ENCODE measurements at regions not wholly inside any gene's neighbourhood (a gene's known extent, or its start where the extent isn't known, plus 50 kb on each side); places are given as distances from the start of the nearest gene placed in this dataset.

- Histone ChIP-seq H3K4me1 (ENCODE audit: control insufficient read depth in 1 of 2, insufficient read depth in 2 of 2, low read length in 2 of 2) (no peaks in the 10 kb centered on the region), H2BK120ac (ENCODE audit: insufficient read depth, low read length, poor library complexity) (no peak overlapping the region), H3K14ac (ENCODE audit: low read length) (no peak overlapping the region), H3K9ac (ENCODE audit: low read length) (no peak overlapping the region), H3K18ac (ENCODE audit: low read length) (no peak overlapping the region), H3K4me2 (ENCODE audit: low read length) (no peak overlapping the region), H3K79me2 (ENCODE audit: control insufficient read depth, insufficient read depth, low read length, poor library complexity) (no peaks in the 10 kb centered on the region), H2AK5ac (ENCODE audit: low read length) (no peak overlapping the region), H4K8ac (ENCODE audit: low read depth, low read length) (no peak overlapping the region), H3K27me3 (ENCODE audit: insufficient read depth, low read length) (no peaks in the 10 kb centered on the region), H3K36me3 (ENCODE audit: control insufficient read depth in 1 of 2, insufficient read depth in 2 of 2, low read length in 2 of 2) (no peaks in the 10 kb centered on the region), H3K9me3 (ENCODE audit: insufficient read depth, low read depth, low read length) (no peaks in the 10 kb centered on the region), H2AFZ (ENCODE audit: insufficient read depth, low read length, poor library complexity) (no peak overlapping the region), H3K27ac (ENCODE audit: low read depth, low read length) (no peak overlapping the region), H4K12ac (ENCODE audit: low read depth, low read length) (no peak overlapping the region), H3K4me3 (ENCODE audit: low read depth, low read length) (no peak overlapping the region), H2BK12ac (ENCODE audit: low read length) (no peak overlapping the region), H2BK5ac (ENCODE audit: low read depth, low read length, poor library complexity) (no peak overlapping the region), H3K79me1 (ENCODE audit: low read length) (no peaks in the 10 kb centered on the region), H3K4ac (ENCODE audit: low read depth, low read length) (no peak overlapping the region), H3K23ac (ENCODE audit: low read length) (no peak overlapping the region), H4K91ac (ENCODE audit: low read depth, low read length) (no peak overlapping the region)
- DNase-seq: no peak
- no CpG with 5 or more reads among the region's 2 CpGs for WGBS (ENCODE audit: extremely low coverage, insufficient coverage, insufficient read length)
Measured at GRCh38 chr3:933326-933725, 159.5 kb upstream of the CNTN6 start.

GRCh38 chr3:944786-945185 lies 148.0 kb upstream of the CNTN6 start:
- H2AK5ac ChIP-seq (ENCODE audit: low read length): no peak overlapping the region
- no peak overlapping the region for H4K91ac ChIP-seq (ENCODE audit: low read depth, low read length)
- H3K27ac ChIP-seq (ENCODE audit: low read depth, low read length): no peak overlapping the region
- no peaks in the 10 kb centered on the region for H3K27me3 ChIP-seq (ENCODE audit: insufficient read depth, low read length)
- no peak overlapping the region for H3K23ac ChIP-seq (ENCODE audit: low read length)
- no peak overlapping the region for H3K14ac ChIP-seq (ENCODE audit: low read length)
- no peak overlapping the region for H2BK120ac ChIP-seq (ENCODE audit: insufficient read depth, low read length, poor library complexity)
- H3K4me1 ChIP-seq (ENCODE audit: control insufficient read depth in 1 of 2, insufficient read depth in 2 of 2, low read length in 2 of 2): no peaks in the 10 kb centered on the region
- no peaks in the 10 kb centered on the region for H3K79me2 ChIP-seq (ENCODE audit: control insufficient read depth, insufficient read depth, low read length, poor library complexity)
- H3K4me3 ChIP-seq (ENCODE audit: low read depth, low read length): no peak overlapping the region
- H2BK12ac ChIP-seq (ENCODE audit: low read length): no peak overlapping the region
- no peak overlapping the region for H4K12ac ChIP-seq (ENCODE audit: low read depth, low read length)
- H3K18ac ChIP-seq (ENCODE audit: low read length): no peak overlapping the region
- no peaks in the 10 kb centered on the region for H3K36me3 ChIP-seq (ENCODE audit: control insufficient read depth in 1 of 2, insufficient read depth in 2 of 2, low read length in 2 of 2)
- no peak overlapping the region for H2AFZ ChIP-seq (ENCODE audit: insufficient read depth, low read length, poor library complexity)
- no peak overlapping the region for H3K4me2 ChIP-seq (ENCODE audit: low read length)
- H2BK5ac ChIP-seq (ENCODE audit: low read depth, low read length, poor library complexity): no peak overlapping the region
- no peak overlapping the region for H4K8ac ChIP-seq (ENCODE audit: low read depth, low read length)
- no peak overlapping the region for H3K9ac ChIP-seq (ENCODE audit: low read length)
- no peak overlapping the region for H3K4ac ChIP-seq (ENCODE audit: low read depth, low read length)
- DNase-seq: no peak
- H3K9me3 ChIP-seq (ENCODE audit: insufficient read depth, low read depth, low read length): no peaks in the 10 kb centered on the region
- no peaks in the 10 kb centered on the region for H3K79me1 ChIP-seq (ENCODE audit: low read length)
- WGBS (ENCODE audit: extremely low coverage, insufficient coverage, insufficient read length): no CpG with 5 or more reads among the region's 1 CpG

GRCh38 chr3:945738-946137 lies 147.1 kb upstream of the CNTN6 start:
- no peaks in the 10 kb centered on the region for H3K79me1 ChIP-seq (ENCODE audit: low read length)
- H3K18ac ChIP-seq (ENCODE audit: low read length): no peak overlapping the region
- H2BK5ac ChIP-seq (ENCODE audit: low read depth, low read length, poor library complexity): no peak overlapping the region
- no peak overlapping the region for H3K9ac ChIP-seq (ENCODE audit: low read length)
- no peak overlapping the region for H3K27ac ChIP-seq (ENCODE audit: low read depth, low read length)
- no peaks in the 10 kb centered on the region for H3K36me3 ChIP-seq (ENCODE audit: control insufficient read depth in 1 of 2, insufficient read depth in 2 of 2, low read length in 2 of 2)
- no peaks in the 10 kb centered on the region for H3K27me3 ChIP-seq (ENCODE audit: insufficient read depth, low read length)
- no peaks in the 10 kb centered on the region for H3K4me1 ChIP-seq (ENCODE audit: control insufficient read depth in 1 of 2, insufficient read depth in 2 of 2, low read length in 2 of 2)
- no peak overlapping the region for H4K12ac ChIP-seq (ENCODE audit: low read depth, low read length)
- no peak overlapping the region for H2BK12ac ChIP-seq (ENCODE audit: low read length)
- no peak overlapping the region for H3K4ac ChIP-seq (ENCODE audit: low read depth, low read length)
- no peak overlapping the region for H2AK5ac ChIP-seq (ENCODE audit: low read length)
- DNase-seq: no peak
- H3K79me2 ChIP-seq (ENCODE audit: control insufficient read depth, insufficient read depth, low read length, poor library complexity): no peaks in the 10 kb centered on the region
- WGBS (ENCODE audit: extremely low coverage, insufficient coverage, insufficient read length): no CpG with 5 or more reads among the region's 2 CpGs
- H3K23ac ChIP-seq (ENCODE audit: low read length): no peak overlapping the region
- no peak overlapping the region for H4K8ac ChIP-seq (ENCODE audit: low read depth, low read length)
- H3K9me3 ChIP-seq (ENCODE audit: insufficient read depth, low read depth, low read length): no peaks in the 10 kb centered on the region
- H3K4me2 ChIP-seq (ENCODE audit: low read length): no peak overlapping the region
- no peak overlapping the region for H4K91ac ChIP-seq (ENCODE audit: low read depth, low read length)
- H2BK120ac ChIP-seq (ENCODE audit: insufficient read depth, low read length, poor library complexity): no peak overlapping the region
- H3K4me3 ChIP-seq (ENCODE audit: low read depth, low read length): no peak overlapping the region
- no peak overlapping the region for H3K14ac ChIP-seq (ENCODE audit: low read length)
- no peak overlapping the region for H2AFZ ChIP-seq (ENCODE audit: insufficient read depth, low read length, poor library complexity)

- Histone ChIP-seq H4K8ac (ENCODE audit: low read depth, low read length) (no peak overlapping the region), H3K9me3 (ENCODE audit: insufficient read depth, low read depth, low read length) (no peaks in the 10 kb centered on the region), H3K27me3 (ENCODE audit: insufficient read depth, low read length) (no peaks in the 10 kb centered on the region), H3K9ac (ENCODE audit: low read length) (no peak overlapping the region), H2BK5ac (ENCODE audit: low read depth, low read length, poor library complexity) (no peak overlapping the region), H3K27ac (ENCODE audit: low read depth, low read length) (no peak overlapping the region), H2AK5ac (ENCODE audit: low read length) (no peak overlapping the region), H3K79me2 (ENCODE audit: control insufficient read depth, insufficient read depth, low read length, poor library complexity) (no peaks in the 10 kb centered on the region), H4K91ac (ENCODE audit: low read depth, low read length) (no peak overlapping the region), H3K14ac (ENCODE audit: low read length) (no peak overlapping the region), H2AFZ (ENCODE audit: insufficient read depth, low read length, poor library complexity) (no peak overlapping the region), H3K4me2 (ENCODE audit: low read length) (no peak overlapping the region), H3K79me1 (ENCODE audit: low read length) (no peaks in the 10 kb centered on the region), H3K36me3 (ENCODE audit: control insufficient read depth in 1 of 2, insufficient read depth in 2 of 2, low read length in 2 of 2) (no peaks in the 10 kb centered on the region), H3K4me1 (ENCODE audit: control insufficient read depth in 1 of 2, insufficient read depth in 2 of 2, low read length in 2 of 2) (no peaks in the 10 kb centered on the region), H3K4me3 (ENCODE audit: low read depth, low read length) (no peak overlapping the region), H4K12ac (ENCODE audit: low read depth, low read length) (no peak overlapping the region), H3K18ac (ENCODE audit: low read length) (no peak overlapping the region), H2BK120ac (ENCODE audit: insufficient read depth, low read length, poor library complexity) (no peak overlapping the region), H3K23ac (ENCODE audit: low read length) (no peak overlapping the region), H2BK12ac (ENCODE audit: low read length) (no peak overlapping the region), H3K4ac (ENCODE audit: low read depth, low read length) (no peak overlapping the region)
- WGBS (ENCODE audit: extremely low coverage, insufficient coverage, insufficient read length): no CpG with 5 or more reads among the region's 1 CpG
- no peak for DNase-seq
Measured at GRCh38 chr3:952906-953305, 139.9 kb upstream of the CNTN6 start.

Measured in trophoblast cell (in vitro differentiated cells and primary cell).